ENCODE measurements at regions not wholly inside any gene's neighbourhood (a gene's known extent, or its start where the extent isn't known, plus 50 kb on each side); places are given as distances from the start of the nearest gene placed in this dataset.

- CTCF ChIA-PET, result no interaction called here
Measured at GRCh38 chr13:67713571-67713970, 483.4 kb upstream of the PCDH9 start.

DNA sequence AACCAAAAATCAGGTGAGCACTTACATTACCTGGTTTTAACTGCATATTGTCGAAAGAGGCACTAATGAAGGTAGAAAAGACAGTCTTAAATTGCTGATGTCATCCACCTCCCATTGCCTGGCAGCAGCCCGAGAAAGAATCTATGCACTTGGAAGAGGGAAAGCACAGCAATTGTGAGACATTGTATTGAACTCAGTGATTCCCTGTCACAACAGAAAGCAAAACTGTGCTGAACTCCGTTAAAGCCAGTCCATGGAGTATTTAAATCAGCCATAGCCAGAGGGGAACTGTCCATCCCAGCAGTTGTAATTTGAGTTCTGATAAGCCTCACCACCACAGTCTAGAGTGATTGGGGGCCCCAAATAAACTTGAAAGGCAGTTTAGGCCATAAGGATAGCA lies 466.6 kb upstream of the PCDH9 start:
- no peaks in the 10 kb centered on the region for H3K27me3 Mint-ChIP-seq
- TF ChIP-seq, protein P1, sequence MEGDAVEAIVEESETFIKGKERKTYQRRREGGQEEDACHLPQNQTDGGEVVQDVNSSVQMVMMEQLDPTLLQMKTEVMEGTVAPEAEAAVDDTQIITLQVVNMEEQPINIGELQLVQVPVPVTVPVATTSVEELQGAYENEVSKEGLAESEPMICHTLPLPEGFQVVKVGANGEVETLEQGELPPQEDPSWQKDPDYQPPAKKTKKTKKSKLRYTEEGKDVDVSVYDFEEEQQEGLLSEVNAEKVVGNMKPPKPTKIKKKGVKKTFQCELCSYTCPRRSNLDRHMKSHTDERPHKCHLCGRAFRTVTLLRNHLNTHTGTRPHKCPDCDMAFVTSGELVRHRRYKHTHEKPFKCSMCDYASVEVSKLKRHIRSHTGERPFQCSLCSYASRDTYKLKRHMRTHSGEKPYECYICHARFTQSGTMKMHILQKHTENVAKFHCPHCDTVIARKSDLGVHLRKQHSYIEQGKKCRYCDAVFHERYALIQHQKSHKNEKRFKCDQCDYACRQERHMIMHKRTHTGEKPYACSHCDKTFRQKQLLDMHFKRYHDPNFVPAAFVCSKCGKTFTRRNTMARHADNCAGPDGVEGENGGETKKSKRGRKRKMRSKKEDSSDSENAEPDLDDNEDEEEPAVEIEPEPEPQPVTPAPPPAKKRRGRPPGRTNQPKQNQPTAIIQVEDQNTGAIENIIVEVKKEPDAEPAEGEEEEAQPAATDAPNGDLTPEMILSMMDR (IDR thresholded peaks at IDR 0.05), result no peak
- H3K4me3 Mint-ChIP-seq, result no peak overlapping the region
- peaks cover 25% of the 10 kb centered on the region for H3K9me3 Mint-ChIP-seq
- CTCF ChIA-PET, result no interaction called here
- H3K4me1 Mint-ChIP-seq (ENCODE audit: low read depth), result no peaks in the 10 kb centered on the region
- H3K27ac Mint-ChIP-seq, result no peak overlapping the region
- no peak for DNase-seq
- no peaks in the 10 kb centered on the region for H3K36me3 Mint-ChIP-seq (ENCODE audit: low read depth)
- POLR2A ChIA-PET, result no interaction called here
- intact Hi-C loops (cut with micrococcal nuclease), result no loop called here
- no peak for ATAC-seq

More at GRCh38 chr13:67713571-67713970, 483.4 kb upstream of the PCDH9 start:
- H3K27me3 Mint-ChIP-seq, result no peaks in the 10 kb centered on the region
- H3K4me1 Mint-ChIP-seq (ENCODE audit: low read depth), result no peaks in the 10 kb centered on the region
- POLR2A ChIA-PET, result no interaction called here
- no peaks in the 10 kb centered on the region for H3K36me3 Mint-ChIP-seq (ENCODE audit: low read depth)
- no peak overlapping the region for H3K27ac Mint-ChIP-seq
- TF ChIP-seq, protein P1 (IDR thresholded peaks at IDR 0.05), result no peak
- intact Hi-C loops (cut with micrococcal nuclease), result no loop called here
- no peak for DNase-seq
- peaks cover 6% of the 10 kb centered on the region for H3K9me3 Mint-ChIP-seq
- no peak overlapping the region for H3K4me3 Mint-ChIP-seq
- no peak for ATAC-seq

- ATAC-seq, result no peak
- TF ChIP-seq, protein P1 (IDR thresholded peaks at IDR 0.05), result no peak
- no peaks in the 10 kb centered on the region for H3K4me1 Mint-ChIP-seq (ENCODE audit: low read depth)
- intact Hi-C loops (cut with micrococcal nuclease), result no loop called here
- H3K27me3 Mint-ChIP-seq, result no peaks in the 10 kb centered on the region
- DNase-seq, result no peak
- no peaks in the 10 kb centered on the region for H3K36me3 Mint-ChIP-seq (ENCODE audit: low read depth)
- ChIA-PET CTCF (no interaction called here), POLR2A (no interaction called here)
- no peak overlapping the region for H3K27ac Mint-ChIP-seq
- H3K4me3 Mint-ChIP-seq, result no peak overlapping the region
- H3K9me3 Mint-ChIP-seq, result peaks cover 6% of the 10 kb centered on the region
Measured at GRCh38 chr13:67664502-67664901, 434.4 kb upstream of the PCDH9 start.

GRCh38 chr13:67662997-67663396 lies 432.9 kb upstream of the PCDH9 start:
- intact Hi-C loops (cut with micrococcal nuclease), result no loop called here
- Mint-ChIP-seq H3K9me3 (peaks cover 10% of the 10 kb centered on the region), H3K4me1 (ENCODE audit: low read depth) (no peaks in the 10 kb centered on the region), H3K27me3 (no peaks in the 10 kb centered on the region), H3K36me3 (ENCODE audit: low read depth) (no peaks in the 10 kb centered on the region), H3K27ac (no peak overlapping the region), H3K4me3 (no peak overlapping the region)
- TF ChIP-seq, protein P1 (IDR thresholded peaks at IDR 0.05), result no peak
- ATAC-seq (no peak), DNase-seq (no peak)
- ChIA-PET POLR2A (no interaction called here), CTCF (no interaction called here)

GRCh38 chr13:67652887-67653286 lies 422.8 kb upstream of the PCDH9 start:
- DNase-seq (no peak), ATAC-seq (no peak)
- no peak overlapping the region for H3K27ac Mint-ChIP-seq
- H3K4me1 Mint-ChIP-seq (ENCODE audit: low read depth), result no peaks in the 10 kb centered on the region
- H3K4me3 Mint-ChIP-seq, result no peak overlapping the region
- H3K36me3 Mint-ChIP-seq (ENCODE audit: low read depth), result no peaks in the 10 kb centered on the region
- no peaks in the 10 kb centered on the region for H3K27me3 Mint-ChIP-seq
- CTCF ChIA-PET, result no interaction called here
- H3K9me3 Mint-ChIP-seq, result peaks cover 5% of the 10 kb centered on the region
- TF ChIP-seq, protein P1 (IDR thresholded peaks at IDR 0.05), result no peak
- intact Hi-C loops (cut with micrococcal nuclease), result no loop called here
- POLR2A ChIA-PET, result no interaction called here

Data from activated CD8-positive, alpha-beta T cell treated with anti-CD3 and anti-CD28 coated beads for 36 hours (primary cell).